ENCODE measurements at regions not wholly inside any gene's neighbourhood (a gene's known extent, or its start where the extent isn't known, plus 50 kb on each side); places are given as distances from the start of the nearest gene placed in this dataset.
A peak's percentile ranks its signal among the peaks of the same experiment; 100 is the strongest.

- TF ChIP-seq CTCF (IDR thresholded peaks at IDR 0.05), result no peak
- Histone ChIP-seq H3K4me3 (no peak overlapping the region), H3K27ac (no peak overlapping the region)
- DNase-seq (ENCODE audit: low spot score), result no peak
Measured at GRCh38 chr21:28642891-28643290, 349.8 kb downstream of the LTN1 start.

GRCh38 chr21:28641731-28642130 lies 350.9 kb downstream of the LTN1 start:
- no peak overlapping the region for H3K27ac ChIP-seq
- no peak for DNase-seq (ENCODE audit: low spot score)
- no peak for TF ChIP-seq CTCF (IDR thresholded peaks at IDR 0.05)
- H3K4me3 ChIP-seq, result no peak overlapping the region

GRCh38 chr21:28640326-28640725 lies 352.4 kb downstream of the LTN1 start:
- TF ChIP-seq CTCF (IDR thresholded peaks at IDR 0.05), result no peak
- no peak overlapping the region for H3K27ac ChIP-seq
- no peak overlapping the region for H3K4me3 ChIP-seq
- no peak for DNase-seq (ENCODE audit: low spot score)

- TF ChIP-seq CTCF (IDR thresholded peaks at IDR 0.05), result no peak
- DNase-seq (ENCODE audit: low spot score), result no peak
- no peak overlapping the region for H3K27ac ChIP-seq
- H3K4me3 ChIP-seq, result no peak overlapping the region
Measured at GRCh38 chr21:28639737-28640136, 352.9 kb downstream of the LTN1 start.

- no peak for TF ChIP-seq CTCF (IDR thresholded peaks at IDR 0.05)
- Histone ChIP-seq H3K27ac (peak overlapping the region; percentile 36 to 85), H3K4me3 (peak overlapping the region; percentile 17)
- DNase-seq (ENCODE audit: low spot score), result no peak
Measured at GRCh38 chr21:28636752-28637691, 355.7 kb downstream of the LTN1 start.

- Histone ChIP-seq H3K4me3 (no peak overlapping the region), H3K27ac (peak overlapping the region; percentile 81 to 85)
- no peak for TF ChIP-seq CTCF (IDR thresholded peaks at IDR 0.05)
- no peak for DNase-seq (ENCODE audit: low spot score)
Measured at GRCh38 chr21:28635541-28635940, 357.1 kb downstream of the LTN1 start.

Measured in coronary artery (tissue), 2 donors.